Neural progenitor cell (in vitro differentiated cells): ENCODE measurements at regions not wholly inside any gene's neighbourhood (a gene's known extent, or its start where the extent isn't known, plus 50 kb on each side); places are given as distances from the start of the nearest gene placed in this dataset.

Experiments used
- CTCF ChIP-seq: fragments of 200-600 bp; sonication (generic); IDR thresholded peaks from 2 replicates; pipeline ENCODE4 v1.5.1; 2017; ENCODE audit warnings: antibody characterized with exemption, mild to moderate bottlenecking
- EZH2 ChIP-seq: fragments of 200-600 bp; sonication (generic); IDR thresholded peaks from 2 replicates; pipeline ENCODE4 v1.6.1; 2017; ENCODE audit warnings: antibody characterized with exemption, mild to moderate bottlenecking, moderate library complexity

GRCh38 chr10:26381986-26382385 lies 56.2 kb upstream of the APBB1IP start:
- no peak for TF ChIP-seq CTCF
- TF ChIP-seq EZH2 = no peak
